ENCODE measurements at regions not wholly inside any gene's neighbourhood (a gene's known extent, or its start where the extent isn't known, plus 50 kb on each side); places are given as distances from the start of the nearest gene placed in this dataset.
"Not testable (repeated sequence)": the region's sequence is repeated elsewhere in the genome, so short reads cannot be mapped to it uniquely, and the experiment has no call there.

DNA sequence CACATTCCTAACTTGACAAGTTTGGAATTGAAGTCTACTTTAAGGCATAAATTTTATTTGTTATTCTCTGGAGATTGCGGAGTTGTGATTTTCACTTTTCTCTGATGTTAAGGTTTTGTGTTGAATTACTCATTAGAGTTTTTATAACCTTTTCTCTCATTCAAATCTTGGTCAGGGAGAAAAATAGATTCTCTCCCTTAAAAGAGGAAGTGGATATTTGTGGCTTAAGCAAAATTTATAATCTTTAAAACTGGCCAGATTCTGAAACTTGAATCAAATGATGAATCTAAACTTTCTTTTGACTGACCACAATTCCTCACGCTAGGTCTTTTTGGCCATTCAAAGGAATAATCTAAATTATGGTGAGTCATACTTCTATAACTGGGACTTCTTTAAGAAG lies 361.4 kb downstream of the TEX13C start:
- no peaks in the 10 kb centered on the region for H3K36me3 ChIP-seq (ENCODE audit: insufficient read depth)
- H3K4me1 ChIP-seq (ENCODE audit: low read depth, poor library complexity, severe bottlenecking) = no peaks in the 10 kb centered on the region
- H3K4me3 ChIP-seq (IDR thresholded peaks at IDR 0.05; ENCODE audit: insufficient read depth, low read depth, low read length) = no peak overlapping the region
- no peak overlapping the region for H2AFZ ChIP-seq (ENCODE audit: low read depth)
- no peak overlapping the region for H3K27ac ChIP-seq
- H3K9ac ChIP-seq = no peak overlapping the region
- TF ChIP-seq, protein P1, sequence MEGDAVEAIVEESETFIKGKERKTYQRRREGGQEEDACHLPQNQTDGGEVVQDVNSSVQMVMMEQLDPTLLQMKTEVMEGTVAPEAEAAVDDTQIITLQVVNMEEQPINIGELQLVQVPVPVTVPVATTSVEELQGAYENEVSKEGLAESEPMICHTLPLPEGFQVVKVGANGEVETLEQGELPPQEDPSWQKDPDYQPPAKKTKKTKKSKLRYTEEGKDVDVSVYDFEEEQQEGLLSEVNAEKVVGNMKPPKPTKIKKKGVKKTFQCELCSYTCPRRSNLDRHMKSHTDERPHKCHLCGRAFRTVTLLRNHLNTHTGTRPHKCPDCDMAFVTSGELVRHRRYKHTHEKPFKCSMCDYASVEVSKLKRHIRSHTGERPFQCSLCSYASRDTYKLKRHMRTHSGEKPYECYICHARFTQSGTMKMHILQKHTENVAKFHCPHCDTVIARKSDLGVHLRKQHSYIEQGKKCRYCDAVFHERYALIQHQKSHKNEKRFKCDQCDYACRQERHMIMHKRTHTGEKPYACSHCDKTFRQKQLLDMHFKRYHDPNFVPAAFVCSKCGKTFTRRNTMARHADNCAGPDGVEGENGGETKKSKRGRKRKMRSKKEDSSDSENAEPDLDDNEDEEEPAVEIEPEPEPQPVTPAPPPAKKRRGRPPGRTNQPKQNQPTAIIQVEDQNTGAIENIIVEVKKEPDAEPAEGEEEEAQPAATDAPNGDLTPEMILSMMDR (conservative IDR thresholded peaks at IDR 0.05; ENCODE audit: low read depth, low read length) = no peak
- H3K4me2 ChIP-seq = no peak overlapping the region
- H4K20me1 ChIP-seq (ENCODE audit: insufficient read depth) = no peaks in the 10 kb centered on the region
- H3K79me2 ChIP-seq (ENCODE audit: insufficient read depth, low read depth) = no peaks in the 10 kb centered on the region
- no peaks in the 10 kb centered on the region for H3K27me3 ChIP-seq (ENCODE audit: insufficient read depth, low read depth)

DNA sequence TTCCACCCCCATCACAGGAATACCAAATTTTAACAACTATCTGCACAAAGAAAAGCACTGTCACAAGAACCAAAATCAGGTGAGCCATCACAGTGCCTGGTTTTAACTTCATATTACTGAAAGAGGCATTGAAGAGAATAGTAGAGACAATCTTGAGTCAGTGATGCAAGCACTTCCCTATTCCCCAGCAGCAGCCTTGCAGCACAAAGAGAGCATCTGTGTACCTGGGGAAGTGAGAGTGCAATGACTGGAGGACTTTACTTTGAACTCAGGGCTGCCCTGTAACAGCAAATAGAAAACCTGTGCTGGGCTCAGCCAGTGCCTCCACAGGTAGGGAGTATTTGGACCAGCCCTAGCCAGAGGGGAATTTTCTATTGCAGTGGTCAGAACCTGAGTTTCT lies 361.8 kb downstream of the TEX13C start:
- no peaks in the 10 kb centered on the region for H3K4me1 ChIP-seq (ENCODE audit: low read depth, poor library complexity, severe bottlenecking)
- no peak overlapping the region for H3K9ac ChIP-seq
- no peaks in the 10 kb centered on the region for H3K27me3 ChIP-seq (ENCODE audit: insufficient read depth, low read depth)
- no peak overlapping the region for H3K4me3 ChIP-seq (IDR thresholded peaks at IDR 0.05; ENCODE audit: insufficient read depth, low read depth, low read length)
- H3K79me2 ChIP-seq (ENCODE audit: insufficient read depth, low read depth) = no peaks in the 10 kb centered on the region
- TF ChIP-seq, protein P1 (conservative IDR thresholded peaks at IDR 0.05; ENCODE audit: low read depth, low read length) = no peak
- no peak overlapping the region for H3K4me2 ChIP-seq
- H2AFZ ChIP-seq (ENCODE audit: low read depth) = no peak overlapping the region
- no peaks in the 10 kb centered on the region for H4K20me1 ChIP-seq (ENCODE audit: insufficient read depth)
- H3K36me3 ChIP-seq (ENCODE audit: insufficient read depth) = no peaks in the 10 kb centered on the region
- no peak overlapping the region for H3K27ac ChIP-seq

DNA sequence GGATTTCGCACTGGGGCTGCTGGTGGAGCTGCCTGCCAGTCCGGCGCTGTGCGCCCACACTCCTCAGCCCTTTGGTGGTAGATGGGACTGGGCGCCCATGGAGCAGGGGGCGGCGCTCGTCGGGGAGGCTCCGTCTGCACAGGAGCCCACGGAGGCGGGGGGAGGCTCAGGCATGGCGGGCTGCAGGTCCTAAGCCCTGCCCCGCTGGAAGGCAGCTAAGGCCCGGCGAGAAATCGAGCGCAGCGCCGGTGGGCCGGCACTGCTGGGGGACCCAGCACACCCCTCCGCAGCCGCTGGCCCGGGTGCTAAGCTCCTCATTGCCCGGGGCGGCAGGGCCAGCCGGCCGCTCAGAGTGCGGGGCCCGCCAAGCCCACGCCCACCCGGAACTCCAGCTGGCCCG lies 370.9 kb downstream of the TEX13C start:
- not testable (repeated sequence) for H3K4me2 ChIP-seq; H4K20me1 ChIP-seq (ENCODE audit: insufficient read depth); H3K27ac ChIP-seq; H2AFZ ChIP-seq (ENCODE audit: low read depth); H3K79me2 ChIP-seq (ENCODE audit: insufficient read depth, low read depth); H3K36me3 ChIP-seq (ENCODE audit: insufficient read depth); H3K27me3 ChIP-seq (ENCODE audit: insufficient read depth, low read depth); H3K4me1 ChIP-seq (ENCODE audit: low read depth, poor library complexity, severe bottlenecking); H3K9ac ChIP-seq; H3K4me3 ChIP-seq (IDR thresholded peaks at IDR 0.05; ENCODE audit: insufficient read depth, low read depth, low read length)

DNA sequence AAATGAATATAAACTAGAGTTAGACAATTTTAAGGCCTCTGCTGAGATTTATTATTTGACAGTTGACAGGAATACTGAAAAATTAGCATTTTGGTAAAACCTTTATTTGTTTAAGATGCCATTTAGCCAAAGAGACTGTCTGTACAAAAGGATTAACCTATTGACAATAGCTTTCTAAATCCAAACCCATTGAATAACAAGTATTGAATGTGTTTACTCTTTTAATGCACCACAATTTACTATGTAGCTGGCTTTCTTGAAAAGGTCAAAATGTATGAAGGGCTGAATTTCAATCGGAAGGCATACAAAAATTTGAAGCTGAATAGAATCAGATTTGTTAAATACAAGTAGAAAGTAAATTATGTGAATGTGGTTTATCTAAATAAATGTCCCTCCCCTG lies 374.5 kb downstream of the TEX13C start:
- TF ChIP-seq, protein P1 (conservative IDR thresholded peaks at IDR 0.05; ENCODE audit: low read depth, low read length) = no peak
- no peak overlapping the region for H3K4me3 ChIP-seq (IDR thresholded peaks at IDR 0.05; ENCODE audit: insufficient read depth, low read depth, low read length)
- H3K4me1 ChIP-seq (ENCODE audit: low read depth, poor library complexity, severe bottlenecking) = no peaks in the 10 kb centered on the region
- no peaks in the 10 kb centered on the region for H3K79me2 ChIP-seq (ENCODE audit: insufficient read depth, low read depth)
- H3K36me3 ChIP-seq (ENCODE audit: insufficient read depth) = no peaks in the 10 kb centered on the region
- no peak overlapping the region for H3K4me2 ChIP-seq
- no peak overlapping the region for H3K27ac ChIP-seq
- no peaks in the 10 kb centered on the region for H3K27me3 ChIP-seq (ENCODE audit: insufficient read depth, low read depth)
- H3K9ac ChIP-seq = no peak overlapping the region
- H2AFZ ChIP-seq (ENCODE audit: low read depth) = no peak overlapping the region
- H4K20me1 ChIP-seq (ENCODE audit: insufficient read depth) = no peaks in the 10 kb centered on the region

DNA sequence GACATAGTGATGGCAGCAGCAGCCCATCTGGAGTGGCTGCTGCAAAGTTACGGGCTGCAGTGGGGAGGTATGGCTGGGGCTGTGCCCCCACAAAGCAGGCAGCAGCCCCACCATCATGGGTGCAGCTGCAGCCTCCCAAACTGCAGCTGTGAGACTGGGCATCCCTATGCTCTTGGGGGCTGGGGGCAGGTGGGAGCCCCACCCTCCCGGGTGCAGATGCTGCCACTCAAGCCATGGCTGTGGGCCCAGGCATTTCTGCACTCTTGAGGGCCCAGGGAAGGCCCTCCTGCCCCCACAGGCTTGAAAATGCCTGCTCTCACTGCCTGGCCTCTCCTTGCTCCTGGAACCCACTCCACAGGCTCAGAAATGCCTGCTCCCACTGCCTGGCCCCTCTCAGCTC lies 389.4 kb downstream of the TEX13C start:
- TF ChIP-seq, protein P1 (conservative IDR thresholded peaks at IDR 0.05; ENCODE audit: low read depth, low read length) = no peak
- Histone ChIP-seq H3K79me2 (ENCODE audit: insufficient read depth, low read depth) (no peaks in the 10 kb centered on the region), H3K9ac (no peak overlapping the region), H4K20me1 (ENCODE audit: insufficient read depth) (no peaks in the 10 kb centered on the region), H3K36me3 (ENCODE audit: insufficient read depth) (no peaks in the 10 kb centered on the region), H3K4me3 (IDR thresholded peaks at IDR 0.05; ENCODE audit: insufficient read depth, low read depth, low read length) (no peak overlapping the region), H3K4me2 (no peak overlapping the region), H2AFZ (ENCODE audit: low read depth) (no peak overlapping the region), H3K27ac (no peak overlapping the region), H3K4me1 (ENCODE audit: low read depth, poor library complexity, severe bottlenecking) (no peaks in the 10 kb centered on the region), H3K27me3 (ENCODE audit: insufficient read depth, low read depth) (no peaks in the 10 kb centered on the region)
